ENCODE measurements at regions not wholly inside any gene's neighbourhood (a gene's known extent, or its start where the extent isn't known, plus 50 kb on each side); places are given as distances from the start of the nearest gene placed in this dataset.

DNA sequence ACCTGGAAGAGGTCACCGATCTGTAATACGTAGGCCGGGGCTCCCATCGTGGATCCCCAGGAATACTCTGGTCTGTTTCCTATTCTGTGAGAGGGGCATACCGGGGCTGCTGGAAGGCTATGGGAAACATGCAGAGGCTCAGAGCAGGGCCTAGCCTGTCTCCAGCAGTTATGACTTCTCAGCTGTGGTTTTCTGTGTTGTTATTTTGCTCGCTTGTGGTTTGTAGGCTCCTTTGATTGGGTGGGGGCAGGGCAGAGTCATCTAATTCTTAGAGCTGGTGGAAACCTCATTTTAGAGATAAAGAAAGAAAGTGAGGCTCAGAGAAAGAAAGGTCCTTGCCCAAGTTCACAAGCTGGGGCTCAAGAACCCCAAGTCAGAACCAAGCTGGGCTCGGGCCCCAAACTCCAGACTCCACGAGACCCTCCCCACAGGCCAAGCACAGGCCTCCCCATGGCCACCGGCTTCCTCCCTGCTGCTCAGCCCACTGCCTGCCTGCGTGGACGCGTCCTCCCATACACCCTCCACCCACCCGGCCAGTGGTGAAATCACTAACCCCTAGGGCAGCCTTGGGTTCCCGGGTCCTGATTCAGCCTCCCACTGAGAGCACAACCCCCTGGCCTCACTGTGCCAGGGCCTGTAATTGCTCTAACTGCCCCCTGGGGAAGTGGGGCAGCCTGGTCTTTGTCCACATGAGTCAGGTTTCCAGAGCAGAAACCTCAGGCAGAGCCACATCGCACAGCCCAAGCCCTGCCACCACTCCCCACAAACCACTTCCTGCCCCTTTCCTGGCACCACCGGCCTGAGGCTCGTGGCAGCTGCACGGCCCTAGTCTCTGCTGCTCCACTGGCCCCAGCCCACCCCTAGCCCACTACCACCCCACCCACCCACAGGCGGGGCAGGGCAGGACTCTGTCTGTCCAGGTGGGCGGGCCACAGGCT is 270.8 kb downstream of the UACA start:
- ATAC-seq (ENCODE audit: low read depth): peak; percentile 33
- Histone ChIP-seq H3K4me2 (ENCODE audit: low read depth, low read length) (peak overlapping the region; percentile 4; the same call in 1 of the 2 replicates), H2AK9ac (replicated peaks; ENCODE audit: low read depth, low read length, poor library complexity) (no peak overlapping the region), H3K79me1 (ENCODE audit: low read depth in 1 of 2, low read length in 2 of 2) (no peaks in the 10 kb centered on the region), H3K4me1 (ENCODE audit: control insufficient read depth, insufficient read depth, low read length) (peaks cover 36% of the 10 kb centered on the region), H2BK15ac (ENCODE audit: low read depth, low read length) (peak overlapping the region; percentile 66; the same call in 2 of the 3 replicates), H2BK5ac (ENCODE audit: low read depth, low read length, poor library complexity, severe bottlenecking) (peak overlapping the region; percentile 74), H3K27ac (ENCODE audit: insufficient read depth, low read length) (peak overlapping the region; percentile 14; the same call in 1 of the 2 replicates), H3K9me1 (ENCODE audit: insufficient read depth, low read length) (peaks cover 33% of the 10 kb centered on the region), H3K36me3 (ENCODE audit: control insufficient read depth, insufficient read depth, low read length) (no peaks in the 10 kb centered on the region), H2AFZ (replicated peaks; ENCODE audit: low read length, poor library complexity) (peak overlapping the region; percentile 24), H2BK120ac (ENCODE audit: low read depth, low read length) (peak overlapping the region; percentile 82), H3K9ac (ENCODE audit: low read depth, low read length) (no peak overlapping the region), H3K18ac (ENCODE audit: low read depth, low read length) (peak overlapping the region; percentile 34; the same call in 1 of the 2 replicates), H4K5ac (ENCODE audit: low read depth, low read length) (0 out of 2 replicates have a peak overlapping the region, but pooled peaks have one; percentile 21), H4K91ac (ENCODE audit: insufficient read depth, low read depth, low read length) (peak overlapping the region; percentile 85), H3K27me3 (ENCODE audit: control insufficient read depth, insufficient read depth, low read length) (peaks cover 5% of the 10 kb centered on the region; the same call in 1 of the 2 replicates), H3K56ac (ENCODE audit: extremely low read depth, insufficient read depth, low read length) (no peak overlapping the region; the same call in 1 of the 2 replicates), H2BK20ac (ENCODE audit: low read depth, low read length) (peak overlapping the region; percentile 82), H3K4me3 (ENCODE audit: insufficient read depth, low read depth, low read length) (no peak overlapping the region), H3K4ac (ENCODE audit: low read depth, low read length) (peak overlapping the region; percentile 77), H4K8ac (ENCODE audit: low read depth in 2 of 2, low read length in 2 of 2) (peak overlapping the region; percentile 45 to 48; a peak in 2 of 4 replicates), H3K9me3 (ENCODE audit: control insufficient read depth, insufficient read depth, low read length) (no peaks in the 10 kb centered on the region), H3K23ac (ENCODE audit: low read depth, low read length) (peak overlapping the region; percentile 63; the same call in 1 of the 2 replicates), H2AK5ac (ENCODE audit: low read depth, low read length) (peak overlapping the region; percentile 97), H4K20me1 (ENCODE audit: insufficient read depth, low read length) (peaks cover 5% of the 10 kb centered on the region; the same call in 1 of the 2 replicates), H3K14ac (replicated peaks; ENCODE audit: low read depth, low read length) (peak overlapping the region; percentile 39; the same call in 1 of the 2 replicates)
- POLR2A ChIA-PET (ENCODE audit: unreplicated experiment): no interaction called here
- CTCF ChIA-PET: interaction anchor here (0.8 kb wide), 1 partner anchor 66 kb away, joined by 4 read pairs; no protein-coding TSS in a partner anchor
- intact Hi-C loops (cut with micrococcal nuclease) (loop anchor here (2.0 kb wide), 1 partner anchor 18 kb away; no protein-coding TSS in a partner anchor), dilution Hi-C loops (cut with HindIII; ENCODE audit: low sequenced_read_pairs, unreplicated experiment) (no loop called here), in situ Hi-C loops (cut with MboI; ENCODE audit: low sequenced_read_pairs) (loop anchor here (25.0 kb wide), 1 partner anchor 405 kb away; the partner anchor contains the start of gene TLE3)
- no TSS peak for BruUV-seq (replicated peaks)
- WGBS, 2 experiments (ENCODE audit: extremely low coverage in 2 of 2, insufficient read length in 1 of 2): 64% methylated on average over 7 of the region's 20 CpGs; no CpG with 5 or more reads in 1 of the 2 experiments
- peak; percentile 81 for DNase-seq
- TF ChIP-seq BHLHE40 (IDR thresholded peaks at IDR 0.05; ENCODE audit: low read depth, low read length) (peak; percentile 32; the same call in 1 of the 2 replicates), SMC3 (IDR thresholded peaks at IDR 0.05; ENCODE audit: low read depth, low read length) (peak; percentile 23; the same call in 1 of the 2 replicates), RAD21 (IDR thresholded peaks at IDR 0.05; ENCODE audit: low read length) (peak; percentile 35), RFX5 (IDR thresholded peaks at IDR 0.05; ENCODE audit: low read depth, low read length) (no peak), POLR2A (IDR thresholded peaks at IDR 0.05; ENCODE audit: low read depth, low read length) (no peak), MAFK (IDR thresholded peaks at IDR 0.05; ENCODE audit: low read depth, low read length) (no peak), MXI1 (IDR thresholded peaks at IDR 0.05; ENCODE audit: borderline replicate concordance, low read depth, low read length) (no peak), NFE2L2 (IDR thresholded peaks at IDR 0.05; ENCODE audit: low read depth, low read length) (0 out of 2 replicates have a peak, but pooled peaks have one; percentile 3), FOS (IDR thresholded peaks at IDR 0.05; ENCODE audit: low read depth, low read length) (peak; percentile 50), RCOR1 (IDR thresholded peaks at IDR 0.05; ENCODE audit: insufficient replicate concordance, low read length) (peak; percentile 37), CHD1 (IDR thresholded peaks at IDR 0.05; ENCODE audit: low read depth, low read length) (no peak)
- TF ChIP-seq, protein P1, sequence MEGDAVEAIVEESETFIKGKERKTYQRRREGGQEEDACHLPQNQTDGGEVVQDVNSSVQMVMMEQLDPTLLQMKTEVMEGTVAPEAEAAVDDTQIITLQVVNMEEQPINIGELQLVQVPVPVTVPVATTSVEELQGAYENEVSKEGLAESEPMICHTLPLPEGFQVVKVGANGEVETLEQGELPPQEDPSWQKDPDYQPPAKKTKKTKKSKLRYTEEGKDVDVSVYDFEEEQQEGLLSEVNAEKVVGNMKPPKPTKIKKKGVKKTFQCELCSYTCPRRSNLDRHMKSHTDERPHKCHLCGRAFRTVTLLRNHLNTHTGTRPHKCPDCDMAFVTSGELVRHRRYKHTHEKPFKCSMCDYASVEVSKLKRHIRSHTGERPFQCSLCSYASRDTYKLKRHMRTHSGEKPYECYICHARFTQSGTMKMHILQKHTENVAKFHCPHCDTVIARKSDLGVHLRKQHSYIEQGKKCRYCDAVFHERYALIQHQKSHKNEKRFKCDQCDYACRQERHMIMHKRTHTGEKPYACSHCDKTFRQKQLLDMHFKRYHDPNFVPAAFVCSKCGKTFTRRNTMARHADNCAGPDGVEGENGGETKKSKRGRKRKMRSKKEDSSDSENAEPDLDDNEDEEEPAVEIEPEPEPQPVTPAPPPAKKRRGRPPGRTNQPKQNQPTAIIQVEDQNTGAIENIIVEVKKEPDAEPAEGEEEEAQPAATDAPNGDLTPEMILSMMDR (conservative IDR thresholded peaks at IDR 0.05; ENCODE audit: low read depth, low read length): peak; percentile 18; the same call in 1 of the 2 replicates
- TF ChIP-seq, protein P2, sequence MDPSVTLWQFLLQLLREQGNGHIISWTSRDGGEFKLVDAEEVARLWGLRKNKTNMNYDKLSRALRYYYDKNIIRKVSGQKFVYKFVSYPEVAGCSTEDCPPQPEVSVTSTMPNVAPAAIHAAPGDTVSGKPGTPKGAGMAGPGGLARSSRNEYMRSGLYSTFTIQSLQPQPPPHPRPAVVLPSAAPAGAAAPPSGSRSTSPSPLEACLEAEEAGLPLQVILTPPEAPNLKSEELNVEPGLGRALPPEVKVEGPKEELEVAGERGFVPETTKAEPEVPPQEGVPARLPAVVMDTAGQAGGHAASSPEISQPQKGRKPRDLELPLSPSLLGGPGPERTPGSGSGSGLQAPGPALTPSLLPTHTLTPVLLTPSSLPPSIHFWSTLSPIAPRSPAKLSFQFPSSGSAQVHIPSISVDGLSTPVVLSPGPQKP (IDR thresholded peaks at IDR 0.05; ENCODE audit: borderline replicate concordance, low read depth, low read length): no peak
